COLO668 (cell line): ENCODE measurements at regions not wholly inside any gene's neighbourhood (a gene's known extent, or its start where the extent isn't known, plus 50 kb on each side); places are given as distances from the start of the nearest gene placed in this dataset.
"Not testable (repeated sequence)": the region's sequence is repeated elsewhere in the genome, so short reads cannot be mapped to it uniquely, and the experiment has no call there.

ENCODE experiments used
- DNase-seq: peaks from one replicate; lab custom pipeline; 2025; ENCODE audit not compliant: unreplicated experiment; lab: John Stamatoyannopoulos, UW

GRCh38 chr6:84967389-84967788 is 203.0 kb upstream of the TBX18 start:
- no peak for DNase-seq

GRCh38 chr6:84953111-84953755 is 188.8 kb upstream of the TBX18 start:
- DNase-seq: no peak

GRCh38 chr6:84944926-84945325 is 180.5 kb upstream of the TBX18 start:
- DNase-seq: not testable (repeated sequence)

- DNase-seq: no peak
These were observed 179.5 kb upstream of the TBX18 start for GRCh38 chr6:84943905-84944304.

GRCh38 chr6:84941609-84942008 is 177.2 kb upstream of the TBX18 start:
- DNase-seq: not testable (repeated sequence)

- no peak for DNase-seq
These were observed 164.8 kb upstream of the TBX18 start for GRCh38 chr6:84929212-84929611.

- DNase-seq: no peak
These were observed 163.2 kb upstream of the TBX18 start for GRCh38 chr6:84927551-84927950.

- no peak for DNase-seq
These were observed 162.1 kb upstream of the TBX18 start for GRCh38 chr6:84926189-84927155.

- DNase-seq: no peak
These were observed 157.5 kb upstream of the TBX18 start for GRCh38 chr6:84921891-84922290.

- DNase-seq: no peak
These were observed 155.6 kb upstream of the TBX18 start for GRCh38 chr6:84920021-84920420.

GRCh38 chr6:84916704-84917103 is 152.3 kb upstream of the TBX18 start:
- no peak for DNase-seq

- DNase-seq: no peak
These were observed 148.3 kb upstream of the TBX18 start for GRCh38 chr6:84912472-84913322.

GRCh38 chr6:84910906-84911607 is 146.7 kb upstream of the TBX18 start:
- no peak for DNase-seq

GRCh38 chr6:84908304-84908904 is 144.0 kb upstream of the TBX18 start:
- no peak for DNase-seq

- no peak for DNase-seq
These were observed 142.1 kb upstream of the TBX18 start for GRCh38 chr6:84906514-84906913.

GRCh38 chr6:84905823-84906222 is 141.4 kb upstream of the TBX18 start:
- DNase-seq: no peak

GRCh38 chr6:84902354-84902928 is 138.0 kb upstream of the TBX18 start:
- no peak for DNase-seq

- DNase-seq: no peak
These were observed 133.7 kb upstream of the TBX18 start for GRCh38 chr6:84897988-84898594.

- DNase-seq: no peak
These were observed 132.6 kb upstream of the TBX18 start for GRCh38 chr6:84897011-84897410.

- no peak for DNase-seq
These were observed 128.3 kb upstream of the TBX18 start for GRCh38 chr6:84892671-84893070.
